Right renal cortex interstitium (tissue), 3 donors: ENCODE measurements at regions not wholly inside any gene's neighbourhood (a gene's known extent, or its start where the extent isn't known, plus 50 kb on each side); places are given as distances from the start of the nearest gene placed in this dataset.
A peak's percentile ranks its signal among the peaks of the same experiment; 100 is the strongest.
"Not testable (repeated sequence)": the region's sequence is repeated elsewhere in the genome, so short reads cannot be mapped to it uniquely, and the experiment has no call there.

Experiments used
- DNase-seq, 3 donors: peaks; one replicate each; pipeline ENCODE4 v3.0.0-alpha.2; 2013; ENCODE audit warnings: low read depth in 3 of 3, low spot score in 2 of 3

DNA sequence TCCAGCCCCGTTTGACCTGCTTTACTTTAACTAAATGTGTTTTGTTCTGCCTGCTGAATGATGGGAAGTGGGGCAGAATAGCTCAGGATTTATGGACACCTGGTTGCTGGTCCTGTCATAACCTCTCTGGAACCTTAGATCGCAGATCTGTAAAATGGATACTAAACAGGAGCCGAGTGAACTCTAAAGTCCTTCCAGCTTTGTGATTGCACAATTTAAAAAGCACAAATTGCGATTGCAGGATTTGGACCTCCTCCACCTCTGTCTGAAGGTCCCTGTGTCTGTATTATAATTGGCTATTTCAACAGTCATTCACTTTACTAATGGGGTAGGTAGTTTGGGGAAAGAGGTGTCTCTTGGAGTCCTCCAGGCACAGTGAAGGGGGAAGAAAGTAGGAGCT is 220.4 kb downstream of the LY86 start:
- no peak for DNase-seq

DNA sequence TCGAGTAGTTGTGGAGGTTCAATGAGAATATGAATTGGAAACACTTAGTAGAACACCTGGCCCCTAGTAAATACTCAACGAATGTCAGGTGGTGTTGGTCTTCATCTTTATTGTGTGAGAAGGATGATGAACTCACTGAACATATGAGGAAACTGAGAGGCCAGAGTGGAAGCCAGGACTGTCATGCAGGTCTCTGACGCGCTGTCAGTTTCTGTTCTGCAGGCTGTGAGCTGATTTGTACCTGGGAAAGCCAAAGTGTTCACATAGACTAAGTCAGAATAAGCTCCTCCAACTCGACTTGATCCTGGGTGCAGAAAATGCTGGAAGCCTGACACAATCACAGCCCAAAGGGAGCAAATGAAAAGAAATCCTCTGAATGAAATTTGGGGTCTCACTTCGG is 222.2 kb downstream of the LY86 start:
- no peak for DNase-seq

DNA sequence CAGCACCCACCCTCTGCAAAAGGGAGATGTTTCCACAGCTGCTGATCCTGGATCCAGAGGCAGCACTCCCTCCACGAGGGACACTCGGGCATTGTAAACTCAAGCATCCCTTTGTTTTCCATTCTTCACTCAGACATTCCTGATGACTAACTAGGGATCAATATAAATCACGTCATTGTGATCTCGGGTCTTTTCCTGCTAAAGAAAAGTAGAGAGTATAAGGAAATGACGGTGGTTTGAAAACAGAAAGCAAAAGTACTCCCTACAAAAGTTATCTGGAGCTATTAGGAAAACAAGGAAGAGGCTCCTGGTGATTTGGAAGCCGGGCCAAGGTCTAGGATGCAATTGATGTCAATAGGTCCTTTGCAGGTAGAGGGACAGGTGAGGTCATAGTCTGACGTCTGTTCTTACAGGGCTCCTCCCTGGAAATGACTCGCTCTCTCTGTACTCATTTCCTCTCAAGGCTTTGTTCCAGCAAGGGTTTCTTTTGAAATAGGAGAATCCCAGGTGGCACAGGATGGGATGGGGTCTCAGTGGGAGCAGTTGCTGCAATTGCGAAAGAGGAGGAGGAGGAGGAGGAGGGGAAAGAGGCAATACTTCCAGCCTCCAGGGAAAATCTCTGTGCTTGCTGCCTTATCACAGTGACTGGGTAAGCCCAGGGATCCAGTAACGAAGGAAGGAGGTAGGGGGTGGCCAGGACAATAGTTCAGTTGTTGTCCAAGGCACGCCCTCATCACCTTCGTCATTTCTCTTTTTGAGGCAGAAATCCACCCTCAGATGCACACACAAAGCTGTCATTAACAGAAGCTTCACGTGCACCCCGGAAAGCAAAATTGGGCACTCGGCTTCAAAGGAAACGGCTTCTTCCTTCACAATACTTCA is 222.8 kb downstream of the LY86 start:
- DNase-seq: no peak

DNA sequence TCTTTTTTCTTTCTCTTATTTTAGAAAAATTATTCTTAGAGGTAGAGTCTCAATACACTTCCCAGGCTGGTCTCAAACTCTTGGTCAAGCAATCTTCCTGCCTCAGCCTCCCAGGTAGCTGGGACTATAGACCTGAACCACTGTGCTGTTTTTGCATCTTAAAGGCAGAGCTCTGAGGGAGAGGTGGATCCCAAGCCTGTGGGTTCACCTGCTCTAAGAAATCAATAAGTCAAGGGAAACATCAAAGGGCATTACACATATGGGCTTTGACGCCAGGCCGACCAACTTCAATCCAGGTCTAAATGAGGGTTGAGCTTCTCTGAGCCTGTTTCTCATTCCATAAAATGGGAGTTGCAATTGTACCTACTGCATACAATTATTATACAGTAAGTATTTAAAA is 223.9 kb downstream of the LY86 start:
- no peak for DNase-seq

DNA sequence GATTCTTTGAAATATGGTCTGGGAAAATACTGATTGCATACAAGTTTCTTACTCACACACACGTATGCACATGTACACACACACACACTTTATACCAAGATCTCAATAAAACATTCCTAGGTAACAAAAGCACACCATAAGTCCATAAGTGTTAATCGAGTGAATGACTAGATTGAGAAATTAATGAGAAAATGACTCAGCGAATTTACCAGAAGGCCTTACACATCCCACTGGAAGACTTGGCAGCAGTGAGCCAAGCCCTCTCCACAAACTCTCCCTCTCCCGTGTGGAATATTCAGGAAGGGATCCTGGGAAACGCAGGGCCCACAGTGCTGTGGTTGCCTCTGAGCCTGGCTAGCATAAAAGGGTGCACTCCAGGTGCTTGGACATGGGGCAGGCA is 227.2 kb downstream of the LY86 start:
- DNase-seq: no peak

DNA sequence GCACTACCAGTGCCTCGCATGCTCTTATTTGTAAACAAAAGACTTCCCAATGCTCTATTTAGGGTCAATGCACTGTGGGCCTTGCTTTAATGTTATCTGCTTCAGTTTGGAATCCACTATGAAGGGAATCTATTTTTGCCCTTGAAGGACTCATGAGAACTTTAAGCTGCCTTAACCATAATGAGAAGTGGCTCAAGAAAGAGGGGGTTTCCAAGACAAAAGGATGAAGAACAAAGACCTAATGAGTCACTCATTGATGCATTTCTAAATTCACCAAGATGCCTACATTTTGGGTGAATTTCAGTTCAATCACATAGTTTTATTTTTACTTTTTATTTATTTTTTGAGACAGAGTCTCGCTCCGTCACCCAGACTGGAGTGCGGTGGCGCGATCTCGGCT is 228.2 kb downstream of the LY86 start:
- DNase-seq: no peak

DNA sequence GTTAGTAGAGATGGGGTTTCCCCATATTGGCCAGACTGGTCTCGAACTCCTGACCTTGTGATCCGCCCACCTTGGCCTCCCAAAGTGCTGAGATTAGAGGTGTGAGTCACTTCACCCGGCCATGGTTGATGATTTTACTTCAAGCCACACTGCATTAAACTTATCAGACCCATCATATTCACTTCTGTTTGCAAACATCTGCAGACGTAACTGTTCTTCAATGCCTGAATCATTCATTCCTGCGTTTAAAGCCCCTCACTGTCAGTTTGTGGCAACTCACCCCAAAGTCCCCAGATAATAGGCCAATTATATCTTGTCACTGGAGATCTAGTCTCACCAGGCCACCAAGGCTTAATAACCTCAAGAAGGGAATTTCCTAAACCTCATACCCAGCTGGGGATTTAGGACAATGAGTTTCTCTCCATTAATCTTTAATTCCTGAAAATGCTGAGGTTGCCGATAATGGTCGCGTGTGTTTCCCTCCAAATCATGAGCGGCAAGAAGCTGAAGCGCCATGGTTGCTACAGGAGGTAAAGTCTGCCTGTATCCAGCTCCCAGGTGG is 229.6 kb downstream of the LY86 start:
- no peak for DNase-seq

DNA sequence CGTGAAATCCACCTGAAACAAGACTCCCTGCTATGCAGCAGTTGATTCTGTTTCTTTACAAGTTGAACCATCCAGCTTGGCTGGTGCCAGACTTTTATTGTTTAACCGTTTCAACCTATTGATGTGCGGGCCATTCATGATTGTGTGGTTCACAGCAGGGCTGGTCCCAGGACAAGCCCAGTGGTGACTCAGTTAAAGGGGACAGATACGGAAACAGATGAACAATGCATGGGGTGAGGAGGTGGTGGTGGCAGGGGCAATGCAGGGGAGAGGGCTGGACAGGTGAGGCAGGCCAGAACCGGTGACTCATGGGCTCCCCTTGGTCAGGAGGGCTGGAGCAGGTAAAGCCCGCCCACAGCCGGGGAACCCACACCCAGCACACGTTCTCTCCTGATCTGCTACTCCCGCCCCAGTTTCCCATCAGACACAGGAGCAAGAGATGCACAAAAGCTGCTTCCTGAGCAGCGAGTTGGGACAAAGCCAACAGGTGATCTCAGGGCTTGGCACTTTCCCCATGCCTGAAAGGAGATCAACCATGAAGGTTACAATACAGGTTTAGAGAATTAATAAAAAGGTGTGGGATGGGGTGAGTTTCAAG is 232.2 kb downstream of the LY86 start:
- DNase-seq: peak in 1 of 3 donors; percentile 47

DNA sequence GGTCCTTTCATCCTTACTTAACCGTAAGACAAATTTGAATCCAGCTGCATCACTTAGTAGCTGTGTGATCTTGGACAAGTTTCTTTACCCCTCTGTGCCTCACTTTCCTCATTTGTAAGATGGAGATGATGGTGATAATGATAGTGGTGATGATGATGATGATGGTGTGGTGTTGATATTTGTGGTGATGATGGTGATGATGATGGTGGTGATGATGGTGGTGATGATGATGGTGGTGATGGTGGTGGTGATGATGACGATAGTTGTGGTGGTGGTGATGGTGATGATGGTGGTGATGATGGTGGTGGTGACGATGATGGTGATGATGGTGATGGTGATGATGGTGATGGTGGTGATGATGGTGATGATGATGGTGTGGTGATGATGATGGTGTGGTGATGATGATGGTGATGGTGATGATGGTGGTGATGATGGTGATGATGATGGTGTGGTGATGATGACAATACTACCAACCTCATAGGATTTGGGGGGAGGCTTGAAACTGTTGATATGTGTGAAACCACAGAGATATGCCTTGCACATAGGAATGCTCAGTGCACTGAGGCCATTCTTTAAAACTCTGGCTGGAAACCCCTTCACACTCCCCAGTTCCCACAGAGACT is 233.2 kb downstream of the LY86 start:
- no peak for DNase-seq

DNA sequence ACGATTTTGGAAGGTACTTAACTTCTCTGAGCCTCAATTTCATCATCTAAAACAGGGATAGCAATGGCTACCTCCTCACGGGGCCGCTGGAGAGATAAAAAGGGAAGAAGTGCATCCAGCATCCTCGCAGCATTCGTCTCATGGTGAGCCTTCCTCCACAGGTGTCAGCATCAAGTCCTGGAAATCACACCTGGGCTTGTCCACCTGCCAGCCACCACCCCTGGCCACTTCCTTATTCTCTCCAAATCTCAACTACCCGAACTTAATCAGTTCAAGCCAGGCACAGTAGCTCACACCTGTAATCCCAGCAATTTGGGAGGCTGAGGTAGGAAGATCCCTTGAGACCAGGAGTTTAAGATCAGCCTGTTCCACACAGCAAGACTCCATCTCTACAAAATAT is 234.5 kb downstream of the LY86 start:
- no peak for DNase-seq

DNA sequence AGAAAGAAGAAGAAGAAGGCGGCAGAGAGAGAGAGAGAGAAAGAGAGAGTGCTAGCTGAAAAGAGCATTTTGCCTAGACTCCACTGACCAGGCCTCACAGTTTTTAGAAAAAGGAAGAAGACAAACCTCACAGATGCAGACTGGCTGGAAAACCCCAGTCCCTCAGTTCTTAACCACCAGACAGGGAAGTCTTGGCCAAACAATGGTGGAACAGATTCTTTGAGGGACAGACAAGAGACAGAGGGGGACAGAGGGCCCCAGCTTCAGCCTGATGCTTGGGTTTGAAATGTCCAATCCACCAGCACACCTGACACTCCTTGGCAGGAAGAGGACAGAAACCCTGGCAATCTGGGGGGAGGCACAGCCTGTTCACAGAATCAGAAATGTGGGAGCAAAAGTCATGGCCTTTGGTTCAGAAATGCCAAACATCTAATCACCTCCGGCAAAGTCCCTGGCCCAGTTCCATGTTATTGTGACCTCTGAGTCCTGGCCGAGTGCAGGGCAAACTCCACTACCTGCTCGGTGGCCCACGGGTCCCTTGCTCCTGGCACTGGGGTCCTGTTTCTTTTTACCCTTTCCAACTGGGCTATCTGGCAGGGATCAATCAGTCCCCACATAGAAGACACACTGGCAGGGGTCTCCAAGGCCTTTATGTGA is 235.2 kb downstream of the LY86 start:
- no peak for DNase-seq

DNA sequence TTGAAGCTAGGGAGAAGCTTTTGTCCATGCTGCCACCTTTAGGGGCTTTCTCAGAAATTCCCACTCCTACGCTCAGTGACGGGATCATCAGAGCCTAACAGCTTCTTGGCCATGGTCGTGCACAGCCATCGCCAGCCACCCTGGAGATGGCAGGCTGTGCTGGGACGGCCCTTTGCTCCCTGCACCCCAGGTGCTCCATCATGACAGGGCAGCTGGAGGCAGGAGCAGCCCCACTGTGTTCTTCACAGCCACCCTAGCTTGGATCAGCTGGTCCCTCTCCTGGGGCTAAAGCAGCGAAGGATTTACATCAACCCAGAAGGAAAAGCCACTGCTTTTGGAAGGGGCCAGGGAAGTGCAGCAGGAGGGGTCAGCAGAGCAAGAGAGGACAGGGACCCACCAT is 235.9 kb downstream of the LY86 start:
- DNase-seq: no peak

DNA sequence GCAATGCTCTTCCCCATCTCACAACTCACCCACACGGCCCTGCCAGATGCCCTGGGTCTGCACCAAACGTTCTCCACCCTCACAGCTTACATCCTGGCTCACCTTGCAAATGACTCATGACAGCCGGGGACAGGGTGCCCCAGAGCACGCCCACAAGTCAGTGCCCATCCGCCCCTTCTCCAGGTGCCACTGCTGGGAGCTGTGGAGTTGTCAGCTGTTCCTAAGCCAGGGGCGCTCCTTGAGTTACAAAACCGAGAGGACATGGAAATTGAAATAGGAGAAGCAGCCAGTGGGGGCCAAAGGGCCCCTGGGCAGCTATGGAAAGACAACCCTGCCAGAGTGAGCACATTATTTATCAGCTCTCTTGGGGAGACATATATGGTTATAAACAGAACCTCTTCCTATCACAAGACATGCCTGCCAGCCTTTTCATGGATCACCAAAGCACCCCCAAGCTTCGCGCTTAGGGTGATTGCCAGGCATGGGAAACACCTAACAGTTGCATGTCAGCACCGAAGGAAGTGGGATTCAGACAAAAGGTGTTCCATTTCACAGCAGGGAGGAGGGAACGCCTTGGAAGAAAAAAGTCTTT is 236.8 kb downstream of the LY86 start:
- no peak for DNase-seq

DNA sequence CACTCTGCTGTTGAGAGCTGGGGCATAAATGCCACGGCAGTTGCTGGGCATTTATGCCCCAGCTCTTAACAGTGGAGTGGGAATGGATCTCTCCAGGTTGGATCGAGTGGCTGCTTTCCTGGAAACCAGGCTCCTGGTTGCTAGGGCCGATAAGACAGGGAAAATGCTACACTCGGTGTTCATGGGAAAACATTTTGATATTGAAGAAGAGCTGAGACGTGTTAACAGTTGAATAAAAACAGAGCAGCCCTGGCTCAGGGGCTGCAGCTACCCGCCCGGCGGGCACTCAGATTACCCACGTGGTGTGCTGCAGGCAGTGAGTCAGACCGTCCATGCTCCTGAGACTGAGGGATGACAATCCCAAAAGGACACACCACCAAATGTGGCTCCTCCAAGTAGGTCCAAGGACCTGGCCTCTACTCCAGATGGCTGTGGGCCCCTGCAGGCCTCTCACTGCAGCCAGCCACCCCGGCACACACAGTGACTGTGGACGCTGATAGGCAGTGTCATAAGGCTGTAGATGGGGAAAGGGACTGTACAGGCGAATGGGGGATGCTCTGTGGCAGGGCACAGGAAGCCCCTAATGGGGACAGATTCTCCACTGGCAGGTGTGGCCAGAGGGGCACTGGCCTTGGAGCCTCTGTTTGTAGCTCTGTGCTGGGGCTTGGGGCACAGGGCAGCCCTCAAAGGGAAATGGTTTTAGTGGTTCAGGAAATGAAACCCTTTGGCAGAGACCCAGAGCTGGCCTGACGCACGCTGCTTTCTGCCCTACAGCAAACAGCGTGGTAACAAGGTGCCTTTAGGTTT is 237.8 kb downstream of the LY86 start:
- no peak for DNase-seq

DNA sequence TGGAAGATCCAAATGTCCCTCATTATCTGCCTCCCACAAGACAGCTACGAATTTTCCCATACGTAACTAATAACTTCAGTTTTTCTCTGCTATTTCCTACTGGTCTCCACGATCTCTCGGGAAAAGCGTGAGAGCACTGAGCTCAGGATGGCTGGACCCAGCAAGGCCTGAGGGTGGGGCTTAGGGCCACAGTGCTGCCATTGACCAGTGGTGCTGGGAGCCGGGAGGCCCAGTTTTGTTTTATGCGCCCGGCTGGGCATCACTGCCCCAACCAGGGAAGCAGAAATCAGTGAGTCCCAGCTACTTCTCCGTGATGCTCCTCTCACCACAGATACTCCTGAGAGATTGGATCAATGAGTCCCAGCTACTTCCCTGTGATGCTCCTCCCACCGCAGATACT is 238.4 kb downstream of the LY86 start:
- DNase-seq: no peak

DNA sequence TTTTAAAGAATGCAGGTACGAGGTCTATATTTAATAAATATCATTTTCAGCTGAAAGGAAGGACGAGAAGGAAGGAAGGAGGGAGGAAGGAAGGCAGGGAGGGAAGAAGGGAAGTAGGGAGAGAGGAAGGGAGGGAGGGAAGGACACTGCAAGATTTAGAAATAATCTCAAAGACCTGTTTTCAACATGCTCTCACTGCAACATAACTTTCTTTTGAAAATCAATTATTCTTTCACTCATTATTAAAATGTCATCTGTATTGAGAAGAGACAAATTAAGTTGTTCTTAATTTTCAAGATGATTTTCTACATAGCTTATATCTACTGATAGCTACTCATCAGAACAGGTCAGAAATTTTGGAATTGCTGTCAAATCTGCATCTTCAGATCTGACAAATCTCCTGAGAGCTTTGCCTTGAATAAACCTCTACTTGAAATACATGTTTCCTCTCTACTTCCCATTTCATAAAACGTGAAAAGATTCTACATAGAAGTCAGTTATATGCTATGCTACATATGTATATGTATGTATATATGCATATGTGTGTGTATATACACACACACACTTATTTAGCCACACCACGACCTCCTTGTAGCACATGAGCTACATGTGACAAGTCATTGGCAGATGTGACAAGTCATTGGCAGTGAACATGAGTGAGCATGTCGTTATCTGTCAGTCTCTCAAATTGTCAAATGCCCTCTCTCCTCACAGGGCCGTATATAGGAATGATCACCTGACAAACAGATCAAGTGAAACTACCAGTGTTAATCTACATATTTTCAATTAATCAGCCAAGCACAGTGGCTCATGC is 241.6 kb downstream of the LY86 start:
- DNase-seq: no peak

DNA sequence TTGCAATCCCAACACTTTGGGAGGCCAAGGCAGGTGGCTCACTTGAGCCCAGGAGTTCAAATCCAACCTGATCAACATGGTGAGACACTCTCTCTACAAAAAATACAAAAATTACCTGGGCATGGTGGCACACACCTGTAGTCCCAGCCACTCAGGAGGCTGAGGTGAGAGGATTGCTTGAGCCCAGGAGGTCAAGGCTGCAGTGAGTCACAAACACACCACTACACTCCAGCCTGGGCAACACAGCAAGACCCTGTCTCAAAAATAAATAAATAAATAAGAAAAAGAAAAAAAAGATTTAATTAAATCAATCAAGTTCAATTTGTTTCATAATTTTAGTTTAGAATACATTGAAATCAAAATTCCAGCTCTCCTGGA is 242.2 kb downstream of the LY86 start:
- not testable (repeated sequence) for DNase-seq

DNA sequence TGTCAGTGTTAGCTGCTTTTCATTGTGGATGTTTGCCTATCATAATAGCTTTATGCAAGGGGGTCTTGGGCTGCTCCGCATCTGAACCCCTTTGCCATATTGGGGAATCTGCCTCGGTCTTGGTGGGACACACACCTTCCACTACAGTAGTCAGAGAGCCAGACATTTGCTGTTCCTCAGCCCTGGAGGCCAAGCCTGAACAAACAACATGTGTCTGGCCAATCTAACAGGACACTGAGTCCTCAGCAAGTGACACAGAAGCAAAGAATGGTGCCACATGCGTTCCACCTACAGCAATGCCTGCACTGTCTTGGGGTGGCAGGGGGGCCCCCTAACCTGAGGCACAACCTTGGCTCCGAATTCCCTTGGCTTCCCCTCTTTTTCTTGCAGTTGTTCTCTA is 243.9 kb downstream of the LY86 start:
- DNase-seq: no peak
